SK-N-SH treated with all-trans-retinoic acid at 6 μM for 48 hours (cell line): ENCODE measurements at regions not wholly inside any gene's neighbourhood (a gene's known extent, or its start where the extent isn't known, plus 50 kb on each side); places are given as distances from the start of the nearest gene placed in this dataset.

Experiments used
- PATZ1 ChIP-seq: fragments of 250-450 bp; sonication (Bioruptor Pico); IDR thresholded peaks from 2 replicates; pipeline ENCODE4 v1.8.0; 2020; ENCODE audit warnings: mild to moderate bottlenecking, moderate library complexity, borderline replicate concordance
- ZFP3 ChIP-seq: fragments of 250-450 bp; sonication (Bioruptor Pico); IDR thresholded peaks from 2 replicates; pipeline ENCODE4 v1.5.0; 2020; ENCODE audit warnings: mild to moderate bottlenecking, moderate library complexity

GRCh38 chr4:160980091-160980490 lies 1183.7 kb downstream of the FSTL5 start:
- TF ChIP-seq PATZ1 (CRISPR knock-in tag) (no peak), ZFP3 (CRISPR knock-in tag) (no peak)
